GM18505 (cell line): ENCODE measurements at regions not wholly inside any gene's neighbourhood (a gene's known extent, or its start where the extent isn't known, plus 50 kb on each side); places are given as distances from the start of the nearest gene placed in this dataset.
"Not testable (repeated sequence)": the region's sequence is repeated elsewhere in the genome, so short reads cannot be mapped to it uniquely, and the experiment has no call there.

Source experiments
- ATAC-seq: cut with Tn5 transposase; IDR thresholded peaks from one replicate; pipeline ENCODE4 v1.9.1; 2021; ENCODE audit not compliant: unreplicated experiment
- POLR2A ChIP-seq: IDR thresholded peaks from 4 replicates; pipeline ENCODE4 v1.6.1; 2011; ENCODE audit warnings: borderline replicate concordance; ENCODE audit not compliant: insufficient read depth, insufficient read length; ENCODE audit errors: extremely low read depth

DNA sequence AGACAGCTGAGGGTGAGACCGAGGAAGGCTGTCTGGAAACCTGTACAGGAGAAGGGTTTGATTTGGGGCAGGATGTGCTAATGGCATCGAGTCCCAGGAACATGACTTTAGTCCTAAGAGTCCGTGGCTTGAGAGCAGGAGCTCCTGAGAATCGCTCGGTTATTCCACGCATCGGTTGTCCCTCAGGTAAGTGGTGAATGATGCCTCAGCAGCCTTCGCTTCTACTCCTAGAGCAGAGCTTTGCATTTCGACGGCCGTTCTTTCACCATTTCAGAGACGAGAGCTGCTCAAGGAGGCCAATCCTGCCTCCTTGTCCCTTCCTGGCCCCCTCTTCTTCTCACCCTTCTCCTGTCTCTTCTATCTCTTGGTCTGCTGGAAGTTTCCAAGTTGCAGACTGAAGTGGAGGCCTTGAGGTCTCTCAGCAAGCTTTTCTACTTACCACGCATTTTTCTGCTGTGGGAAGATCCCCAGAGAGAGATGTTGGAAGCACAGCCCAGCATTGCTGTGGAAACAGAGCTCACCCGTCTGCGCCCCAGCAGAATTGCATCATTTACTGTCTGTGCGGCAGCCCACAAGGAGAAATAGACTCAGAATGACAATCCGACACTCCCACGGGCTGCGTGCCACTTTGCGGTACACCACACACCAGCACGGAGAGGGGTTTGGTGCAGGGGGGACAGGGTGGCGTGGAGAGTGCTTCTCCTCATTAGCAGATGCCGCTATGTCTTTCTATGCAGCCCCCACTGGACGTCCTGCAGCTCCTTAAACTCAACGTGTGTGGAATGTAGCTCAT lies 270.7 kb upstream of the C1orf174 start:
- TF ChIP-seq POLR2A: no peak
- ATAC-seq: no peak

DNA sequence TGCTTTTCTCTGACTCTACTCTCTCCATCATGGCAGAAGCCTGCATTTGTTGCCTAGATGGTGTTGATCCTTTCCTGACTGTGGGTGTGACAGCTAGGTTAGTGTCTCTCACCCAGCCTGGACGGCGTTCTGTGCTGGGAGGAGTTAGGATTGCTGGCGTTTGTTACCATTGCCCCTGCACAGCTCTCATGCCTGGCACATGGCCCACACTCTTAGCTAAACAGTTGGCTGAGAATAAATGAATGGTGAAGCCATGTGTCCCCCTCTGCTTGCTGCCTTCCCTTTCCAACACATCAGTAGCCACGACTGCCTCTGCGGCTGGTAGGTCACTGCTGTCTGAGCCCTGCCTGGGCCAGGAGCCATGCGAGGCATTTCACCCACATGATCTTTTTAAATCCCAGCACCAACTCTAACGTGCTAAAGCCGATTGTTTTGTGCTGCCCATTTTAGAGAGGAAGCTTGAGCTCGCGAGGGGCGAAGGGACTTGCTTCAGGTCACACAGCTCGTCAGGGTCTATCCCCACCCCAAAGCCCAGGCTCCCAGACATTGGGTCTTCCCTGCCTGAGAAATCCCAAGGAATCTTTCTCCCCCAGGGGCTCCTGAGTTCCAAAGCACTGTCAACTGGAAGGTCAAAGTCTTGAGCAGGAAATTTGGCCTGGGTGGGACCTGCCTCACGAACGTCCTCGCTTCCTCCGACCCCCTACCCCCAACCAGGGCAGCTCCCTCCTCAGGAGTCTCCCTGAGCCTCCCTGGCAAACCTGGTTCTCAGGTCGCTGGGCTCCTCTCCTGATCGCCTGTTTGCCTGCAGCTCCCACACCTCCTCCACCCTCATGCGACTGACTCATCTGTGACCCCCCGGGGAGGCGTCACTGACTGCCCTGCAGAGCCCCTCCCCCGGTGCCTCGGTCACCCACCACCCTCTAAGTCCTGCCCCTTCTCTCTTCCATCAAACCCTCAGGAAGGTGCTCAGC lies 271.7 kb upstream of the C1orf174 start:
- no peak for TF ChIP-seq POLR2A
- no peak for ATAC-seq

DNA sequence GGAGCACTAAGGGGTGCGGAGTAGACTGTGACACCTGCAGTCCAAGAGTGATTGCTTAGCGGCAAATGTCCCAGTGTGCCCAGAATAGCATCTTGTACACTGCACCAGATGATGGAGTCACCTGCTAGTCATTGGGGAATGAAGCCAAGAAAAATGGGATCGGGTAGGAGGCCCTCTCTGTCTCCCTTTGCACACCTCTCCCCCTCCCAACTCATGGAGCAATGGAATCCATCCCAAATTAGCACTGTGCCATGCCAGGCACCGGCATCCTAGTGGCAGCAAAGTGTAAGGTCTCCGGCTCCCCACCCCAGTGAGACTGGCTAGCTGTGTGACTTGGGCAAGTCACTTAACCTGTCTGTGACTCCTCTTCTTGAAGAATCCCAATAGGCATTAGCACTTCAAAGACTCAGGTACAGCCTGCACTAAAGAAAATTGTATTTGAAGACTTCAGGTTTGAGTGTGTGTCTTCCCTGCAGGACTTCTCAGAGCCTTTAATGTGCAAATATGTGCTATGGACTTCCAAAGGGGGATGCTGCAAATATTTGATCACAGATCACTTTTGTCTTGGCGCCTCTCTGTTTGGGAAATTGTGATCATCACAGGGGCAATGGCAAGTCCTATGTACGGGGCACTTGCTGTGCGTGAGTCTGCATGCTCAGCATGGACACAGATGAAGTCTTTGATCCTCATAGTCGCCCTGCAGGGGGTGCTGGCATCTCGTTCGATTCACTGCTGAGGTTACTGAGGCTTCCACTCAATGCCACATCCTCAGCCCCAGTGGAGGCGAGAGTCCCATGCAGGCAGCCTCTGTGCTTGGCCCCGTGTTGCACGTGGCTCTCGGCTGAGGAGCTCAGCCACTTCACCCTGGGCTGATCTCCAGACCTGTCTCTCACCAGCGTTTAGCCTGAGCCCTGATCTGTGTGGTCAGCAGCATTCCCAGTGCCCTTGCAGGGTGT lies 272.9 kb upstream of the C1orf174 start:
- ATAC-seq: no peak
- no peak for TF ChIP-seq POLR2A

DNA sequence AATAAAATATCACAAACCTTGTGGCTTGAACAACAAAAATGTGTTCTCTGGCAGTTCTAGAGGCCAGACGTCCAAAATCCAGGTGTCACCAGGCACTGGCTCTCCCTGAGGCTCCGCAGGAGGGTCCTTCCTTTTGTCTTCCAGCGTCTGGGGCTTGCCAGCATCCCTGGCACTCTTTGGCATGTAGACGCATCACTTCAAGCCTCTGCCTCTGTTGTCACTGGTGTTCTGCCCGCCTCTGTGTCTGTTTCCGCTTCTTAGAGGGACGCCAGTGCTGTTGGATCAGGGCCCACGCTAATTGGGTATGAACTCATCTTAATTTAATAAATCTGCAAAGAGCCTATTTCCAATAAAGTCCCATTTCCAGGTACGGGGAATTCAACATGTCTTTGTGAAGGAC lies 273.7 kb upstream of the C1orf174 start:
- no peak for ATAC-seq
- no peak for TF ChIP-seq POLR2A

DNA sequence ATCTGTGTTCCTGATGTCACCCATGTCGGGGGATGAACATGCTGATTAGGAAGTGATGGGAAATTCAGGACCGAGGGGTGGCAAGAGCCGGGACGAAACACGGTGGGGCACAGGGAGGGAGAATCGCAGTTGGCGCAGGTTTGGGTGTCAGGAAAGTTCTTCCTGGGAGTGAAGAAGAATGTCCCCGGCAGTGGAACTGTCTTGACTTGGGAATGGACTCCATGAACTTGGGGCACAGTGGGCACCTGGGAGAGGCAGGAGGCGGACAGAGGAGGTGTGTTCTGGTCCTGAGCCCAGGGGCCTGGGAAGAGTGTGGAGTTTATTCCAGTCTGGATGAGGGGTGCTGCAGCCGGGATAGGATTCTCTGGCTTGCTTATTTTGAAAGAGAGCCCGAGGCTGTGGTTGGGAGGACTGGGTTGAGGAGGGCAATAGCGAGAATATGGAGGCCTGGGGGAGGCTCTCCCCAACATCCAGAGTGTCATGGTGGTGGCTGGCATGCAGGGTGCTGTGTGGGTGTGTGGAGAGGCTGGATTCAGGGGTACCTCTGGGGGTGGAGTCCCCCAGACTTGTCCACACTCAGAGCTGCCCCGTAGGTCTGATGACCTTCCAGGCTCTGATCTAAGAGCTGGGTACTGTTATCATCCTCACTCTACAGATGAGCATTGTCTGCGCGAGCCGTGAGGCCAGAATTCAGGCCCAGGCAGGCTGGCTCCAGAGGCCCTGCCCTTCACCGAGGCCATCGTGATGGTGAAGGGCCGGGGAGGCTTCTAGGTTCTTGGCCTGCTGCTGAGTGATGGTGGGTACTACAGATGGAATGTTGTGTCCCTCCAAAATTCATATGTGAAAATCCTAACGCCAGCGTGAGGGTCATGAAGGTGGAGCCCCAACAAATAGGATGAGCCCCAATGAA lies 274.5 kb upstream of the C1orf174 start:
- TF ChIP-seq POLR2A: no peak
- ATAC-seq: no peak

DNA sequence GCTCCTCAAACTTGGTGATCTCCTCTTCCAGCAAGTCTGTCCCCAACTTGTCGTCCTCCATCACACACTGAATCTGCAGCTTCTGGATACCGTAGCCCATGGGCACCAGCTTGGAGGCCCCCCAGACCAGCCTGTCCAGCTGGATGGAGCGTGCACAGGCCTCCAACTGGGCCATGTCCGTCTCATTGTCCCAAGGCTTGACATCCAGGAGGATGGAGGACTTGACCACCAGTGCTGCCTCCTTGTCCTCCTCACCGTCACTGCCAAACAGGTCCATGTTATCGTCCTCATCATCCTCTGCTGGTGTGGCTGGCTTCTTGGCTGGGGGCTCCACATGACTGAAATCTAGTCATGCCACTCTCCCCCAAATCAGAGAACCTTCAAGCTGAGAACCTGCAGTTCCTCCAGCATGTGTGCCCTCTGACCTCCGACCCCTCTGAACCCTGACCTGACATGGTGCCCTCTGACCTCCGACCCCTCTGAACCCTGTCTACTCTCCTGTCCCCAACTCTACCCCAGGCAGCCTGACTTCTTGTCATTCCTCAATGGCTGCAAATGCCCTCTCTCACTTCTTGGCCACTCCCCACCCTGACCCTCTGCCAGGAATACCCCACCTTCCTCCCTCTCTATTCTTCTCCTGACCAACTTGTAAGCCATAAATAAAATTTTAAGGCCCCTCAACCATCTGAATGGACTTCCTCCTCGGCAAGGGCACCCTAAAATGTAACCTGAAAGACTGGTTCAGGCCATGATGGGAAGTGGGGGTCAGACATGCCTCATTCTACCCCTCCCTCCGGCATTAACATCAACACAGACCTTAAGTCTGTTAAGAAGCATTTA lies 275.7 kb upstream of the C1orf174 start:
- no peak for ATAC-seq
- TF ChIP-seq POLR2A: no peak

DNA sequence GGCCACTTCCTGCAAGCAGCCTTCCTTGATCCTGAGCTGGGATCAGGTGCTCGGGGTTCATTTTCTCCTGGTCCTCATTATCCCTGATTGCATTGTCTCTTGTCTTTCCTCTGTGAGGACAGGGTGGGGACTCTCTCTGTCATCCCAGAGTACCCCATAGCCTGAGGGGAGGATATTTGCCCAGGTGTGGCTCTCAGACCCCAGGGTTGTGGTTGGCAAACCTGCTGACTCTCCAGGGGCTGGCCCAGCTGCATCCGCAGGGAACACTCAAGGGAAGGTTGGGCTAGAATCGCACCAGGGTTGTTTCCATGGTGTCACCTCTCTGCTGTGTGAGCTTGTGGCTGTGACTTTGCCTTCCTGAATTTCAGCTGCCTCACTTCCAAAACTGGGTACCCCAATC lies 276.8 kb upstream of the C1orf174 start:
- no peak for ATAC-seq
- no peak for TF ChIP-seq POLR2A

DNA sequence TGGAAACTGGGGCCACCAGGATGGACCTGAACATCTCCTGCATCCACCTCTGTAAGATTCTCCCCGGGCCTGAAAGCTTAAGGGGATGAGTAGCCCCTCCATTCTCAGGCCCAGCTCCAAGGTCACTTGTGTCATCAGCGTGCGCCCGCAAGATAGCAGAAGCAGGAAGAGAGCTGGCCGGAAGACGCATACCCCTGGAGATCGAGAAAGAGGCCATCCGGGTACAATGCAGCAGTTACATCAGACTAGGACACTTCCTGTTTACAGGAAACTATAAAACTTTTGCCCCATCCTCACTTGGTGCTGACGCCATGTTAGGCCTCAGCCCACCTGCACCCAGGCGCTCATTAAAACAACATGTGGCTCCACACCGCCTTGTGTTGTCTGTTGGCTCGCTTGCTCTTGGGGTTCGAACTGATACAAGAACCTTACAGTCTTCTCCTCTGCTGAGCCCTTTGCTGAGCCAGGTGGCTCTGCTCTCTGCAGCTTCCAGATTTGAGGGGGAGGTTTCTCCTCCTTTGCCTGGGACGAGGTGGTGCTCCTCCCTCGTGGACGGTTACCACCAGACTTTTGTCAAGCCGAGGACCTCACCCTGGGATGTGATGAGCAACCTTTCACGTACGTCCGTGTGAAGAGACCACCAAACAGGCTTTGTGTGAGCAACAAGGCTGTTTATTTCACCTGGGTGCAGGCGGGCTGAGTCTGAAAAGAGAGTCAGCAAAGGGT lies 277.5 kb upstream of the C1orf174 start:
- TF ChIP-seq POLR2A: no peak
- ATAC-seq: no peak

DNA sequence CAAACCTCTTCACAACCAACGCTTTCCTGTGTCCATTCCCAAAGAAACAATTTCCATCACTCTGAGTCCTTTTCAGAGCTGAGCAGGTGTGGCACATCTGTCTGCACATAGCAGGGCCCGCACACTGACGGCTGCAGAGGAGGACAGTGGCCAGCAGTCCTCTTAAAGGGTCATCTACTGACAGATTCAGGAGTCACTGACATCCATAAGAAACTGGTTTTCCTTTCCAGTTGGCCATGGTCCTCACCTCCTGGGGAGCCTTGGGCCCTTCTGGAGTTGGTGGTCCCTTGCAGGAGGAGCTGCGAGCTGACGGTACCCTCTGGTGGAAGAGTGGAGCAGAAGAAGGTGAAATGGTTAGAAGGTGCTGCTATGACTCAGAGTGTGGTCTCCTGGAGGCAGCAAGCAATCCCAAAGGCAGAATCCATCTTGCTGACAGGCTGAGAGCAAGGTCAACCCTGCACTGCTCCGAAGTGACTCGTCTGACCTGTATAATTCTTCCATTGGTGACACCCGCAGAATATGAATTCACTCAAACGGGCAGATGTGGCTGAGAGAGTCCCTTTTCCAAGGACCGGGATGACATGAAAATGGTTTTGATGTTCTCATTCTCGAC lies 278.5 kb upstream of the C1orf174 start:
- TF ChIP-seq POLR2A: no peak
- ATAC-seq: no peak

DNA sequence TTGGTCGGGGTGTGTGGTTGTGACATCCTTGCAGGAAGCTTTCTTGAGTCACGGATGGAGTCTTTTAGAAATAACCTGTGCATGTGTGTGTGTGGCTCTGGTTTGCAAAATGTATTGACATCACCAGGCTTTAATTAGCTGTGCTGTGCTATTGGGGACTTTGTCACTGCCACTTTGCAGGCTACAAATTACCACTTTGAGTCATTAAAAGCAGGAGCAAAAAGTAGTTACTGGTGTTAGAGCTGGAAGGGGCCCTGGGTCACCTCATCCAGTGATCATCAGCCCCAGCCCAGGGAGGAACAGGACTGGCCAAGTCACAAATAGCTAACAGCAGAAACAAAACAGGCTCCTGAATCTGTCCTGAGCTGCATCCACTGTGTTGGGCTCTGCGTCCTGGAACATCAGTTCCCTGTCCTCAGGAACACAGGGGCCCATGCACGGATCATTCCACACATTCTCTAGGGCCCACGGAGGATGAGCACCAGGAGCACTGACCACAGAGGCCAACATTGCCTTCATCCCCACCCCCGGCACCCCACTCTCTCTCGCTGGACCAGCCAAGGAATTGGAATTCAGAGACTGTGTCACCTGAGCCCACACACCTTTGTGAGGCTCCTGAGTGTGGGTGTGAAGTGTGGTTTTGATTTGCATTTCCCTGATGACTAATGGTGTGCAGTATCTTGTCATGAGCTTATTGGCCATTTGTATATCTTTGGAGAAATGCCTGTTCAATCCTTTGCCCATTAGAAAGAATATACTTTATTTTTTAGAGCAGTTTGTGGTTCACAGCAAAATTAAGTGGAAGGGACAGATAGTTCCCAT lies 280.1 kb upstream of the C1orf174 start:
- TF ChIP-seq POLR2A: no peak
- ATAC-seq: no peak

DNA sequence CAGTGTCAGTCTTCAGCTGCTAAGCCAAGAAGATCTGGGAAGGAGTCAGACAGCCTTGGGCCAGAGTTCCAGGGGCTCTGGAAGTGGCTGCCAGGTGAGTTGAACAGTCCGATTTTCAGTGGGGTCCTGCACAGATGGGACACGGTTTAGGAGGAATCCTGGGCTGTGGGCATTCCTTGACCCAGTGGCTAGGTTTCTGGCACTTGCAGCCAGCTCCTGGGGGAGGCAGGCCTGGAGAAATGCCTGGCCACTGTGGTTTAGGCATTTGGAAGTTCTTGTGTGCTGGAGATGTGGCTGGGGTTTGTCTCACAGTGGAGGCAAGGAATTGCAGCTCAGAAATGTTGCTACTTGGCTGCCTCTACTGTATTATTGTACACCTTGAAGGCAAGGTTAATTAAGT lies 286.4 kb upstream of the C1orf174 start:
- not testable (repeated sequence) for ATAC-seq
